ENCODE measurements at regions not wholly inside any gene's neighbourhood (a gene's known extent, or its start where the extent isn't known, plus 50 kb on each side); places are given as distances from the start of the nearest gene placed in this dataset.
"Not testable (repeated sequence)": the region's sequence is repeated elsewhere in the genome, so short reads cannot be mapped to it uniquely, and the experiment has no call there.

DNA sequence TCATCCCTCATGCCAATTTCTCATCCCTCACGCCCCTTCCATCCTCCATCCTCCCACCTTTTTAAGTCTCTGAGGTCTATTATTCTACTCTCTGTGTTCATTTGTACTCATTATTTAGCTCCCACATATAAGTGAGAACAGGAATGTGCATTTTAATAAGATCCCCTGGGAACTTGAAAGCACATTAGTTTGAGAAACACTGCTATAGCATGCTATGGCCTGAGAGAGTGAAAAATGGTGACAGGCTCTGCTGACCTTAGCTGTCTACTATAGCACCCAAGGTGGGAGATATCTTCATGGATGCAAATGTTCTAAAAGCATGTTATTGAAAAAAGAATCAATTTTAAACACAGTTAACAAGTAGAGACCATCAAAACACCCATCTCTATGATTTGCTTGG, 712.0 kb downstream of the TFAP2A start:
- 46 to 54% (median 51%) methylated on average over 1 of the region's 1 CpG for WGBS, 4 donors
- Histone ChIP-seq H3K9me3 (replicated peaks in 1 of 3) (no peaks in the 10 kb centered on the region), H3K4me3 (no peak overlapping the region), H3K27me3 (no peaks in the 10 kb centered on the region), H3K4me1 (replicated peaks in 1 of 2) (no peaks in the 10 kb centered on the region), H3K36me3 (replicated peaks in 1 of 2) (no peaks in the 10 kb centered on the region), H3K27ac (no peak overlapping the region)
- intact Hi-C loops (cut with DNase I): no loop called here
- TF ChIP-seq, protein P1, sequence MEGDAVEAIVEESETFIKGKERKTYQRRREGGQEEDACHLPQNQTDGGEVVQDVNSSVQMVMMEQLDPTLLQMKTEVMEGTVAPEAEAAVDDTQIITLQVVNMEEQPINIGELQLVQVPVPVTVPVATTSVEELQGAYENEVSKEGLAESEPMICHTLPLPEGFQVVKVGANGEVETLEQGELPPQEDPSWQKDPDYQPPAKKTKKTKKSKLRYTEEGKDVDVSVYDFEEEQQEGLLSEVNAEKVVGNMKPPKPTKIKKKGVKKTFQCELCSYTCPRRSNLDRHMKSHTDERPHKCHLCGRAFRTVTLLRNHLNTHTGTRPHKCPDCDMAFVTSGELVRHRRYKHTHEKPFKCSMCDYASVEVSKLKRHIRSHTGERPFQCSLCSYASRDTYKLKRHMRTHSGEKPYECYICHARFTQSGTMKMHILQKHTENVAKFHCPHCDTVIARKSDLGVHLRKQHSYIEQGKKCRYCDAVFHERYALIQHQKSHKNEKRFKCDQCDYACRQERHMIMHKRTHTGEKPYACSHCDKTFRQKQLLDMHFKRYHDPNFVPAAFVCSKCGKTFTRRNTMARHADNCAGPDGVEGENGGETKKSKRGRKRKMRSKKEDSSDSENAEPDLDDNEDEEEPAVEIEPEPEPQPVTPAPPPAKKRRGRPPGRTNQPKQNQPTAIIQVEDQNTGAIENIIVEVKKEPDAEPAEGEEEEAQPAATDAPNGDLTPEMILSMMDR (IDR thresholded peaks at IDR 0.05): no peak
- no peak for TF ChIP-seq POLR2A (IDR thresholded peaks at IDR 0.05)
- DNase-seq: no peak

DNA sequence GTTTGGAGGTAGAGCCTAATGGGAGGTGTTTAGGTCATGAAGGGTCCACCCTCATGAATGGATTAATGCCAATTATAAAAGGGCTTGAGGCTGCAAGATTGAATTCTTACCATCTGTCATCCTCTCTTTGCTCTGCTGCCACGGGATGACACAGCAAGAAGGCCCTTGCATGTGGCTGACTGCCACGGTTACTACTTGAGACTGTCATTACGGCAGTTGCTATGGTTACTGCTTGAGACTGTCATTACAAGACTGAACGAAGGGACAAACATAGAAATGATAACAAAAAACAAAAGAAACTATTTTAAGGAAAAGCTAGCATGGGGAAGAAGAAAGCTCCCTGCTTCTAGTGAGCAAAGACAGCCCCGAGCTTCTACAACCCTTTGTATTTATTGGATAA, 715.0 kb downstream of the TFAP2A start:
- no peak for DNase-seq
- Histone ChIP-seq H3K27ac (no peak overlapping the region), H3K9me3 (replicated peaks in 1 of 3) (no peaks in the 10 kb centered on the region), H3K36me3 (replicated peaks in 1 of 2) (no peaks in the 10 kb centered on the region), H3K4me3 (no peak overlapping the region), H3K27me3 (no peaks in the 10 kb centered on the region), H3K4me1 (replicated peaks in 1 of 2) (no peaks in the 10 kb centered on the region)
- TF ChIP-seq, protein P1 (IDR thresholded peaks at IDR 0.05): no peak
- intact Hi-C loops (cut with DNase I): no loop called here
- 60 to 67% (median 63%) methylated on average over 5 of the region's 5 CpGs for WGBS, 4 donors

DNA sequence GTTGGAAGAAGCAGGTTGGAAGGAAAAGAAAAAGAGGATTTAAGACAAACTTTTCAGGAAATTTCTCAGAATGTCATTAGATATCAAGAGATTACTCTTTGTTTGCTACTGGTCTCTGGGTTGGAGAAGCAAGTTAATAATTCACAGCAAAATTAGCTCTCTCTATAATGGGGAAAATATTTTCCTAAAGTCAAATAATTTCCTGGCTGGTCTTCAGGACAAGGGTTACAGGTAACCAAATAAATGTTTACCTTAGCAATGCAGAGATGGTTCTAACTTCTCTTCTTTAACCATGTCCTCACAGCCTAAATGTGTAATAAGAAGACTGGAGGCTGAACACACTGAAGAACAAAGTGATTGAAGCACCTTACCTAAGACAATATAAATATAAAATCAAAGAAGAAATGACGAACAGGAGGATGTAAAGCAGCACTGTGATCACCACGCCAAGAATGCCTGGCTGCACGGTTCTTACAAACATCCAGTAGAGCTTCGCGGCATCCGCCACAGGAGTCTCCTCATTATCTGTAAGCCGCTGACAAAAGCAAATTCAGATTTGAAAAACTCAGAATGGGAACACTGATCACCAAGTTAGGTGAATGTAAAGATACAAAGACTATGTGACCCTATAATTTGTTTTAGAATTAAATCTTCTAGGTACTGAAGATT, 717.5 kb downstream of the TFAP2A start:
- Histone ChIP-seq H3K4me3 (no peak overlapping the region), H3K9me3 (replicated peaks in 1 of 3) (no peaks in the 10 kb centered on the region), H3K27ac (no peak overlapping the region), H3K4me1 (replicated peaks in 1 of 2) (no peaks in the 10 kb centered on the region), H3K36me3 (replicated peaks in 1 of 2) (no peaks in the 10 kb centered on the region), H3K27me3 (no peaks in the 10 kb centered on the region)
- DNase-seq: no peak
- intact Hi-C loops (cut with DNase I): no loop called here
- 80 to 83% (median 81%) methylated on average over 7 of the region's 7 CpGs for WGBS, 4 donors
- no peak for TF ChIP-seq POLR2A (IDR thresholded peaks at IDR 0.05)
- TF ChIP-seq, protein P1 (IDR thresholded peaks at IDR 0.05): no peak

DNA sequence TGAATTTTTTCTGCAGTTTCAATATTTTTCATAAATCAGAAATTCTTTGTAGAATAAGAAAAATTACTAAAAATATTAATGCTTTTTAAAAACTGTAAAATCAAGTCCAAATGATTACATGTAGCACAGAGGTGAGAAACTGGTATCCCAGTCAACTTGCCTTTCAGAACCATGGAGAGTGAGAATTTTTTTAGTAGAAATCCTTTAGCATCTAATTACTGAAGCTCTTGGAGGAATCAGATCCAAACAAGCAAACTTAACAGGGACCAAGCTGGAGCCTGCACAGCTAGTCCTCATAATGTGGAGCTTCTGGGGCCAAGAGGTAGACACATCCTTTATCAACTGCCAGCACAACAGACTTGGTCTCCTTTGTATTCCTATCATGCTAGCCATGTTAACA, 724.5 kb downstream of the TFAP2A start:
- H3K27ac ChIP-seq: no peak overlapping the region
- H3K4me3 ChIP-seq: no peak overlapping the region
- intact Hi-C loops (cut with DNase I): no loop called here
- no peak for TF ChIP-seq POLR2A (IDR thresholded peaks at IDR 0.05)
- TF ChIP-seq, protein P1 (IDR thresholded peaks at IDR 0.05): no peak
- H3K9me3 ChIP-seq (replicated peaks in 1 of 3): no peaks in the 10 kb centered on the region
- H3K4me1 ChIP-seq (replicated peaks in 1 of 2): no peaks in the 10 kb centered on the region
- DNase-seq: no peak
- H3K36me3 ChIP-seq (replicated peaks in 1 of 2): no peaks in the 10 kb centered on the region
- no peaks in the 10 kb centered on the region for H3K27me3 ChIP-seq

DNA sequence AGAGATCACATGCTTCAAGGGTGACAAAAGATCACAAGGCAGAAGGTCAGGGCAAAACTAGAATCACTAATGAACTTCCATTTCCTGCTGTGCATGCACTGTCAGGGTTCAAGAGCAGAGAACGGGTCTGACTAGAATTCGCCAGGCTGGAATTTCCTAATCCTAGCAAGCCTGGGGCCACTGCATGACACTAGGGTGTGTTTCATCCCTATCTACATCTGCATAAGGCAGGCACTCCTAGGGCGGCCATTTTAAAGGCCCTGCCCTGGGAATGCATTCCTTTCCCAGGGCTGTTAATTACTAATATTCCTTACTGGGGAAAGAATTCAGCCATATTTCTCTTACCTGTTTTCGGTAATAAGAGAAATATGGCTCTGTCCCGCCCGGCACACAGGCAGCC, 734.1 kb downstream of the TFAP2A start:
- H3K4me1 ChIP-seq (replicated peaks in 1 of 2); H3K9me3 ChIP-seq (replicated peaks in 1 of 3); H3K27me3 ChIP-seq; intact Hi-C loops (cut with DNase I); H3K4me3 ChIP-seq; DNase-seq; H3K36me3 ChIP-seq (replicated peaks in 1 of 2); H3K27ac ChIP-seq: not testable (repeated sequence)
- WGBS, 4 donors: 83 to 90% (median 87%) methylated on average over 6 of the region's 6 CpGs
